OCI-LY7 (cell line): ENCODE measurements at regions not wholly inside any gene's neighbourhood (a gene's known extent, or its start where the extent isn't known, plus 50 kb on each side); places are given as distances from the start of the nearest gene placed in this dataset.

Experiments
- CTCF ChIP-seq: fragments of 200-600 bp; sonication (generic); conservative IDR thresholded peaks from 2 replicates; pipeline ENCODE4 v1.5.1; 2014; ENCODE audit warnings: mild to moderate bottlenecking, antibody characterized with exemption, low read length, moderate library complexity, mixed read lengths
- EZH2phosphoT487 ChIP-seq: fragments of 200-600 bp; sonication (generic); IDR thresholded peaks from 2 replicates; pipeline ENCODE4 v1.6.1; 2018; ENCODE audit warnings: low read depth, borderline replicate concordance, mild to moderate bottlenecking, mixed run types, antibody characterized with exemption, low read length, moderate library complexity, mixed read lengths

- TF ChIP-seq EZH2phosphoT487 (no peak), CTCF (no peak)
These were observed 369.9 kb upstream of the NR3C2 start for GRCh38 chr4:148812101-148812500.
